ENCODE measurements at regions not wholly inside any gene's neighbourhood (a gene's known extent, or its start where the extent isn't known, plus 50 kb on each side); places are given as distances from the start of the nearest gene placed in this dataset.

DNA sequence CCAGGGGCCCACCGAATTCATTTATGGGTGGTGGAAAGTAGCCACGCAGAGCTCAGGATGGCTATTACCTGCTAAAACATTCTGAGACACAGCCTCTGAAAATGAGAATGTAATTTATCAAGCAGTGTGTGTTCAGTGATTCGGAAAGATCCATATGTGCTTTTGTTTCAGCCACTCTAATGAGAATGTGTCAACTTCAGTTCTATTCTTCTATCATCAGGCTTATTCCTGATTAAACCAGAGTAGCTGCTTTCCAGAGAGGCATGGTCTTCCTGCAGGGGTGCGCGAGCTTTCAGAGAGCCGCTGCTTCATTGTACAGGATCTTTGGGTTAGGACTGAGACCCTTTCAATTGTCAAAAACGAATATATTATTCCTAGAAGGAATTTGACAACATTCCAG, 167.6 kb downstream of the OTUD1 start:
- no peak for DNase-seq (ENCODE audit: low read depth)
- H3K4me3 ChIP-seq (ENCODE audit: low read depth, low read length): no peak overlapping the region
- TF ChIP-seq, protein P1, sequence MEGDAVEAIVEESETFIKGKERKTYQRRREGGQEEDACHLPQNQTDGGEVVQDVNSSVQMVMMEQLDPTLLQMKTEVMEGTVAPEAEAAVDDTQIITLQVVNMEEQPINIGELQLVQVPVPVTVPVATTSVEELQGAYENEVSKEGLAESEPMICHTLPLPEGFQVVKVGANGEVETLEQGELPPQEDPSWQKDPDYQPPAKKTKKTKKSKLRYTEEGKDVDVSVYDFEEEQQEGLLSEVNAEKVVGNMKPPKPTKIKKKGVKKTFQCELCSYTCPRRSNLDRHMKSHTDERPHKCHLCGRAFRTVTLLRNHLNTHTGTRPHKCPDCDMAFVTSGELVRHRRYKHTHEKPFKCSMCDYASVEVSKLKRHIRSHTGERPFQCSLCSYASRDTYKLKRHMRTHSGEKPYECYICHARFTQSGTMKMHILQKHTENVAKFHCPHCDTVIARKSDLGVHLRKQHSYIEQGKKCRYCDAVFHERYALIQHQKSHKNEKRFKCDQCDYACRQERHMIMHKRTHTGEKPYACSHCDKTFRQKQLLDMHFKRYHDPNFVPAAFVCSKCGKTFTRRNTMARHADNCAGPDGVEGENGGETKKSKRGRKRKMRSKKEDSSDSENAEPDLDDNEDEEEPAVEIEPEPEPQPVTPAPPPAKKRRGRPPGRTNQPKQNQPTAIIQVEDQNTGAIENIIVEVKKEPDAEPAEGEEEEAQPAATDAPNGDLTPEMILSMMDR (conservative IDR thresholded peaks at IDR 0.05; ENCODE audit: low read depth, low read length): no peak

DNA sequence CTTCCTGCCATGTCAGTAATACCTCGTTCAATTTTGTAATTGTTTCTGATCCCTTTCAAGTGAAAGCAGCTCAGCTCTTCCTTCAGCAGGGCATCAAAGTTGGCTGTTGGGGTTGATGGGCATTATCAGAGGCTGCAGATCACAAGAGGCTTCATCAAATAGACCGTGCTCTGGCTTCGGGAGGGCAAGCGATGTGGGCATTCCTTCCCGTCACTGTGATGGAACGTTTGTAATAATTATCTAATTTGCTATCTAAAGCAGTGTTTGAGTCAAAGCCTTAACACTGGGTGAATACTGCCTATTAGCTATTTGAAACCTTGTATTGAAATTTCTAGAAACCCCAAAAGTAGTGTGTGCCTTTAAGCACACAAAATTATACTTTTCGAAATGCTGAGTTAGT, 170.1 kb downstream of the OTUD1 start:
- DNase-seq (ENCODE audit: low read depth): no peak
- TF ChIP-seq, protein P1 (conservative IDR thresholded peaks at IDR 0.05; ENCODE audit: low read depth, low read length): no peak
- no peak overlapping the region for H3K4me3 ChIP-seq (ENCODE audit: low read depth, low read length)

DNA sequence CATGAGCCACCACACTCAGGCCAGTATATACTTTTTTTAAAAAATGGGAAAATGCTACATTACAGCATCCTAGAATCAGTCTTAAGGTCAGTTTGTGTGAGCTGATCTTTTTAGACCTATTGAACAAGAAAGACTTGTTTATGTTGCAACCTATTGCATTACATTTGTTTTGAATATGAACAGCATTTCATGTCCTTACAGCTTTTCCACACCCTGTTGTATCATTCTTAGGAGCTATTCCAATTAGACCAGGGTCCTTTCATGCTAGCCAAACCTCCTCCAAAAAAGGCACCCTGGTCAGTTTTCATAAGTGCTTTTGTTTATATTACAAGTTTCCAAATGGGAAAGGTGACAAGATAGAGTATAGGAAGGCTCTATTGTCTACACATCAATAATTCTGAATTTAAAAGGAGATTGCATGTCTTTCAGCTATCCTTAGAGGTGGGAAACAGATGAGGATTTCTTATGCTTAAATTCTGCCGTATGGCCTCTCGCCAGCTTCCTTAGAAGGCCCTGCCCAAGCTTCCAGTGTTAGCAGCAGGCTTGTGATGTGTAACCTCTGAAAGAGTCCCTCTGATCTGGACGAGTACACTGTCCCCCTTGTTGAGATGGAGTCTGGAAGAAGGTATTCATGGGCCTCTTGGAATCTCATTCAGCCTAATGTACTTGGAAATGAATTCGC, 171.9 kb downstream of the OTUD1 start:
- no peak overlapping the region for H3K4me3 ChIP-seq (ENCODE audit: low read depth, low read length)
- TF ChIP-seq, protein P1 (conservative IDR thresholded peaks at IDR 0.05; ENCODE audit: low read depth, low read length): no peak
- no peak for DNase-seq (ENCODE audit: low read depth)

DNA sequence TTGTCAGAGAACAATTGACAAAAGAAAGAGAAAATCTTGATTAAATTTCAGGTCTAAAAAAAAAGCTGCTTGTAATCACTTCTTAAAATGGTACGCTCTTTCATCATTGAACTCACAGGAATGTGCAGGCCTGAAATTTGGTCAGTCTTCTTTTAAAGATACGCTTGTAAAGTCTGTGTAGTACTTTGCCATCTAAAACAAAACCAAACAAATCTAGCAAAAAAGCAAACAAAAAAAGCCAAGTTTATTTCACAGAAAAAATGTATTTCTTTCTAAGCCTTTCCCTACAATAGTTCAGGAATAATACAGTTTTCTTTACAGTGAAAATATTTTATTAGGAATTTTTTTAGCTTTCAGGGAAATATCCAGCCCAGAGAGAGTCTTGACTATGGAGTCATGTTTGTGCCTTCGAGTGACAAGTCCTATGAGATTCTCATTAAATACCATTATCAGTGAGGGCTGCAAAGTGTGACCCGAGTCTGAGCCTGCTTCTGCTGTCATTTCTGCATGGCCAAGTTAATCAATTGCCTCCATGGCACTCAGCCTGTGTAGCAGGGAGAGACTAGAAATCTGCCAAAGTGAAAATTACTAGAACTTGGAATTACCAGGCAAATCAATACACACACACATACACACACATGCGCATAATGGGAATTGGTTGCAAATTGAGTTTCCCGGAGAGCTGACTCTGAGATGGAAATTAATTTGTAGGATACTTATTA, 172.6 kb downstream of the OTUD1 start:
- TF ChIP-seq, protein P1 (conservative IDR thresholded peaks at IDR 0.05; ENCODE audit: low read depth, low read length): no peak
- no peak overlapping the region for H3K4me3 ChIP-seq (ENCODE audit: low read depth, low read length)

DNA sequence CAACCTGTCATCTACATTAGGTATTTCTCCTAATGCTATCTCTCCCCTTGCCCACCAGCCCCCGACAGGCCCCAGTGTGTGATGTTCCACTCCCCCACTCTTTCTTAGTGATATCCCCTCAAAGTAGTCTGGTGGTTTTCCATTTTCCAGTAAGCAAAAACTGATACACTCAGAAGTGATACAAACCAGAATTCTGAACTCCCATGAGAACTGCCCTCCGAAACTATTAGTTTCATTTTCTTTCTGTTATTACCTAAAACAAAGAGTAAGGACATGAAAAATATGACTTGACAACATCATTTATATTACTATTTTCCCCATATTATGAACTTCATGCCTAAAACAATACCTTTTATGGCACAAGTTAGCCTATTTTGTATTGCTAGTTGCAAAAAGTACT, 175.0 kb downstream of the OTUD1 start:
- TF ChIP-seq, protein P1 (conservative IDR thresholded peaks at IDR 0.05; ENCODE audit: low read depth, low read length): no peak

More for the DNA sequence above, 172.6 kb downstream of the OTUD1 start:
- no peak for DNase-seq (ENCODE audit: low read depth)

DNA sequence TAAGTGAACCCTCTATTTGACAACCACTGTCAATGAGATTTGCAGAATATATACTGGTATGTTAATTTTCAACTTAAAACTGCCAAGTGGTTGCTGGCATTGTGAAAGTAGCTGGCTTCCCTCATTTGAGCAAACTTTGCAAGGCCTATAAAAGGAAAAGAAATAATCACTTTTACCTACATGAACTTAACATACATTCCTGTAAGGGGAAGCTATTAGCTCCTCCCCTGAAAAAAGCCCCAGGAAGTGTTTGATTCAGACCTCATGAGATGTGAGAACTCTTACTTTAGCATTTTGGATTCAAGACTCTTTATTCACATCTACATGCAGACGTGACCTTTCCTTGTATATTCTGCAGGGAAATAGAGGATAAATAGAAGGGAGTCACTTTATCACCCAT, 175.6 kb downstream of the OTUD1 start:
- TF ChIP-seq, protein P1 (conservative IDR thresholded peaks at IDR 0.05; ENCODE audit: low read depth, low read length): no peak
- no peak overlapping the region for H3K4me3 ChIP-seq (ENCODE audit: low read depth, low read length)
- DNase-seq (ENCODE audit: low read depth): no peak

More for the DNA sequence above, 175.0 kb downstream of the OTUD1 start:
- H3K4me3 ChIP-seq (ENCODE audit: low read depth, low read length): no peak overlapping the region
- no peak for DNase-seq (ENCODE audit: low read depth)

All from choroid plexus epithelial cell (primary cell).